GM12801 (cell line): ENCODE measurements at regions not wholly inside any gene's neighbourhood (a gene's known extent, or its start where the extent isn't known, plus 50 kb on each side); places are given as distances from the start of the nearest gene placed in this dataset.

Experiments
- TF ChIP-seq, protein P1 (sequence below): IDR thresholded peaks from one replicate; pipeline ENCODE4 v1.5.1; 2011; ENCODE audit warnings: control low read depth; ENCODE audit not compliant: insufficient read length; ENCODE audit errors: extremely low read depth

DNA sequence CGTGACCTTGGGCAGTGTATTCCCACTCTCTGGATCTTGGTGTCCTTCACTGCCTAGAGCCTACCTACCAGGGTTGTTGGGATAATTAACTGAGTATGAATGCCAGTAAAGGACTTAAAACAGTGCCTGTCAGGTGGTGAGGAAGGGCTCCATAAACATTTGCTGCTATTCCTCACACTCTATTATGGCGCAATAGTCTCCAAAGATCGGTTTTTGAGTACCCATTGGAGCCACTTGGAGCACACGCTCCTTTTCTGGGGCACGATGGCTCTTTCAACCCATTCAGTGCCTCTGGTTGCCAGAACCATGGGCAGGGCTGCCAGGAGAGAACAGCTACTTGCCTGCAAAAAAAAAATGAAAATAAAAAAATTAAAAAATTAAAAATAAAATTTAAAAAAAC, 296.6 kb upstream of the PPARGC1A start:
- TF ChIP-seq, protein P1, sequence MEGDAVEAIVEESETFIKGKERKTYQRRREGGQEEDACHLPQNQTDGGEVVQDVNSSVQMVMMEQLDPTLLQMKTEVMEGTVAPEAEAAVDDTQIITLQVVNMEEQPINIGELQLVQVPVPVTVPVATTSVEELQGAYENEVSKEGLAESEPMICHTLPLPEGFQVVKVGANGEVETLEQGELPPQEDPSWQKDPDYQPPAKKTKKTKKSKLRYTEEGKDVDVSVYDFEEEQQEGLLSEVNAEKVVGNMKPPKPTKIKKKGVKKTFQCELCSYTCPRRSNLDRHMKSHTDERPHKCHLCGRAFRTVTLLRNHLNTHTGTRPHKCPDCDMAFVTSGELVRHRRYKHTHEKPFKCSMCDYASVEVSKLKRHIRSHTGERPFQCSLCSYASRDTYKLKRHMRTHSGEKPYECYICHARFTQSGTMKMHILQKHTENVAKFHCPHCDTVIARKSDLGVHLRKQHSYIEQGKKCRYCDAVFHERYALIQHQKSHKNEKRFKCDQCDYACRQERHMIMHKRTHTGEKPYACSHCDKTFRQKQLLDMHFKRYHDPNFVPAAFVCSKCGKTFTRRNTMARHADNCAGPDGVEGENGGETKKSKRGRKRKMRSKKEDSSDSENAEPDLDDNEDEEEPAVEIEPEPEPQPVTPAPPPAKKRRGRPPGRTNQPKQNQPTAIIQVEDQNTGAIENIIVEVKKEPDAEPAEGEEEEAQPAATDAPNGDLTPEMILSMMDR = no peak

DNA sequence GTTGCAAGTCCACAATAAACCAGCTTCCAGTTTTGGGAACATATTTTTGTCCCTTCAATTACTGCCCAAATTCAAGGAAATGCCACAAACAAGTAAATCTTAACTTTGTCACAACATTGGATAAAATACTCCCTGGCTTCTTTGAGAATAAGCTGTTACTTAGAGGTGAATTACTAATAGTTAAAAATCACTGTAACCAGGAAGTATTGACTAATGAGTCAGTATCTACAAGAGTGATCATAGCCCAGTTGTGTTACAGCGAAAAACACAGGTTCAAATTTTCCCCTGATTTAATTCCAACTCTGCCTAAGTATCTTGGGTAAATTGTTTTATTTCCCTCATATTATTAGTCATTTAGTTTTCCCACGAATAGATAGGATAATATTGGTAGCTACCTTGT, 291.2 kb upstream of the PPARGC1A start:
- TF ChIP-seq, protein P1 = no peak

DNA sequence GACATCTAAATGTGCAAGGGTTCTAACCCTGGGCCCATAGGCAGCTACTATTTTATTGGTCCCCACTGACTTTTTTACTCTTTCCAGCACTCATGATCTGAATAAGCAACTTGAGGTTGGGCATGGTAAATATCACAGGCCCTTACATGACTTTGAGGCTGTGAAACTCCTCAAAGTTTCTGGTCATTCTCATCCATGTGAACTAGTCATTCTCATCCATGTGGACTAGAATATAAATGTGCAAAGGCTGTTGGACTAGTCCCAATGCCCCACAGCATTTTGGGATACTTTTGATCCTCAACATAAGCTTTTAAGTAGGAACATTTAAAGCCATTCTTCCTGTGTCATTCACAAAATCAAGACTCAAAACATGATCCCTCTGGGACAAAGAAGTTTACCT, 290.7 kb upstream of the PPARGC1A start:
- TF ChIP-seq, protein P1 = no peak

DNA sequence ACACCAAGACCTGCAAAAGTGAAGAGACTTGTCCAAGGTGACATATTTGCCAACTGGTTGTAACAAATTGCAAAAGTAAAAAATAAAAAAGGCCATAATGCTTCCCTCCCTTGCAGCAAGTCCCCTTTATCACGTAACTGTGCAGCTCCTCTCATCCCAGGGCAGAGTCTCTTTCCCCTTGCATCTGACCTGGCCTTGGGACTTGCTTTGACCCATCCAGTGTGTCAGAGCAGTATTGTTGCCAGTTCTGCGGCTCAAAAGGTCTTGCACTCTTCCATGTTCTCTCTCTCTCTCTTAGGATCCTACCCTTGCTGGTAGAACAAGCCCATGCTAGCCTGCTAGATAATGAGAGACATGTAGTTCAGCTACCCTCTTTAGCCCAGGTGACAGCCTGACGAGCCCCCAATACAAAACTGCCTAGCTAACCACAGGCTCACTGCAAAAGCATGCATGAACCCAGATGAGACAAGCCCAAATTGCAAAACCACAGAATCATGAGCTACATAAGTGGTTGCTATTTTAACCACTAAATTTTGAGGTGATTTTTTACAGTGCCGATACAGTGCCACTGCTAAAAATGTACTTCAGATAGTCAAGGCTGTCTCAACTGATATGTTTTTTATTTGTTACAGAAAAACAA, 289.5 kb upstream of the PPARGC1A start:
- TF ChIP-seq, protein P1 = no peak

DNA sequence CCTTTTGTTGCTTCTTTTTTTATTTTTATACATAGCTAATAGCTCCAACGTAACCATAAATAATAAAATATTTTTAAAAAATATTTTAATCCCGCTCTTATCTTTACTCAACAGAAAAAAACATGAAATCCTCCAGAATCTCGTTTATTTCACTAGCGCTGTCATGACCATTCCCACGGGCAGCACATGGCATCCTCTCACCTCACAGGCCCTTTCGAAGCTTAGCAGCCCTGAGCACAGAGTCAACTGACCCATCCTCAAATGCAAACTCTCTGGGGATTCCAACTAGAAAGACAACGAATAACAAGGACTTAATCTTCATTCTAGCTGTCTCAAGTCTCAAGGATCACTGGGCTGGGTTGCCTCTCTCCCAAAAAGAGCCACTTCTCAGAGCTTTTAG, 285.9 kb upstream of the PPARGC1A start:
- TF ChIP-seq, protein P1 = no peak

DNA sequence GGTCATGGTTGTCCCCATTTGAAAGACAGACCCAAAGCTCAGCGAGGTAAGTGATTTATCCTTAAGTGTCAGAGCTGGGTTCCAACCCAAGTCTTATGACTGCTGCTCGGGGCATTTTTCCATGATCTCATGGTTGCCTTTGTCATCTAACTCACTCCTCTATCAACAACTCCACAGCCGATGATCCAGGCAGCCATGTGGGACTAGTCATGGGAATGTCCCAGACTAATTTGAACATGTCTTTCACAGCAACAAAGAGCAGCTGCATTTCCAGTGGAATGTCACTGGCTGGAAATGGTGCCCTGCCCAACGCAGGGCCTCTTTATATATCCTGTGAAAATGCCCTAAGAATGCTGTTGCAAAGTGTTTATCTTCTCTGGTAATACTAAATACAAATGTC, 284.8 kb upstream of the PPARGC1A start:
- TF ChIP-seq, protein P1 = no peak

DNA sequence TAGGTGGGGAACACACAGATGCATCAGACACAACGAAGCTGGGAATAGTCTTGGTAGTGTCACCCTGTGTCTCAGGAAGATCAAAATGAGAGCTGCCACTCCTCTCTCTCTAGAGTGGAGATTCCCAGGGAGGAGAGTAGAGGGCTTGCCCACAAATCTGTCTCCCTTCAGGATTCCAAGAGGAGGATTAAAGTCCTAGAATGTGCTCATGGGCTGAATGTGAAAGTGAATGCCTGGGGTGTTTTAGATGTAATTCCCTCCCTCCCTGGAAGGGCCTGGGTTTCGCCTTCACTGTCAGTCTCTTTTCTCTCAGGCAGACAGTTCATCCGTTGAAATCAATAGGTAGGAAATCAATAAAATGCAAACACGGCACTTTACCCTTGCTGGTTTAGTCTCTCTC, 282.6 kb upstream of the PPARGC1A start:
- TF ChIP-seq, protein P1 = no peak
